RWPE1 (cell line): ENCODE measurements at regions not wholly inside any gene's neighbourhood (a gene's known extent, or its start where the extent isn't known, plus 50 kb on each side); places are given as distances from the start of the nearest gene placed in this dataset.

Source experiments
- CTCF ChIA-PET: fragments of 350-600 bp; sonication (Branson Sonifier 250); formaldehyde crosslinking; extraction: SDS; loops from one replicate; lab custom pipeline; 2021; lab: Yijun Ruan, JAX
- POLR2A ChIA-PET: fragments of 400-600 bp; formaldehyde crosslinking; extraction: SDS; loops from one replicate; lab custom pipeline; 2020; ENCODE audit warnings: antibody characterized with exemption; ENCODE audit not compliant: low non-redundant PET; lab: Yijun Ruan, JAX
- DNase-seq: peaks from one replicate; pipeline ENCODE4 v3.0.0; 2012; ENCODE audit warnings: low spot score
- H3K27ac ChIP-seq: fragments of 450-650 bp; 2 replicates; pipeline ENCODE4 v1.5.1; 2017
- CTCF ChIP-seq: fragments of 450-650 bp; conservative IDR thresholded peaks from 2 replicates; pipeline ENCODE4 v1.5.1; 2017; ENCODE audit warnings: low read depth, mild to moderate bottlenecking

- ChIA-PET POLR2A (no interaction called here), CTCF (no interaction called here)
- no peak overlapping the region for H3K27ac ChIP-seq
- TF ChIP-seq CTCF: no peak
- no peak for DNase-seq
These were observed 541.1 kb upstream of the PRMT6 start for GRCh38 chr1:106515375-106515774.

GRCh38 chr1:106517224-106517623, 539.2 kb upstream of the PRMT6 start:
- H3K27ac ChIP-seq: no peak overlapping the region
- no peak for TF ChIP-seq CTCF
- CTCF ChIA-PET: no interaction called here
- DNase-seq: no peak
- POLR2A ChIA-PET: no interaction called here

- ChIA-PET POLR2A (no interaction called here), CTCF (no interaction called here)
- TF ChIP-seq CTCF: no peak
These were observed 533.0 kb upstream of the PRMT6 start for GRCh38 chr1:106523497-106523896.

GRCh38 chr1:106524631-106525030, 531.8 kb upstream of the PRMT6 start:
- H3K27ac ChIP-seq: no peak overlapping the region
- CTCF ChIA-PET: no interaction called here
- no peak for DNase-seq
- POLR2A ChIA-PET: no interaction called here
- TF ChIP-seq CTCF: no peak

More at GRCh38 chr1:106523497-106523896, 533.0 kb upstream of the PRMT6 start:
- no peak overlapping the region for H3K27ac ChIP-seq
- DNase-seq: no peak

- POLR2A ChIA-PET: no interaction called here
- CTCF ChIA-PET: interaction anchor here (0.6 to 1.1 kb wide), 2 partner anchors 25 to 78 kb away, joined by 3 read pairs; no protein-coding TSS in a partner anchor
These were observed 529.8 kb upstream of the PRMT6 start for GRCh38 chr1:106526650-106527049.

GRCh38 chr1:106534612-106535011, 521.9 kb upstream of the PRMT6 start:
- no peak for TF ChIP-seq CTCF
- no peak overlapping the region for H3K27ac ChIP-seq
- ChIA-PET CTCF (interaction anchor here (0.6 kb wide), 1 partner anchor 204 kb away, joined by 3 read pairs; no protein-coding TSS in a partner anchor), POLR2A (no interaction called here)
- no peak for DNase-seq

More at GRCh38 chr1:106526650-106527049, 529.8 kb upstream of the PRMT6 start:
- H3K27ac ChIP-seq: no peak overlapping the region
- peak; percentile 25 for DNase-seq
- no peak for TF ChIP-seq CTCF
